GM12891 (cell line): ENCODE measurements at regions not wholly inside any gene's neighbourhood (a gene's known extent, or its start where the extent isn't known, plus 50 kb on each side); places are given as distances from the start of the nearest gene placed in this dataset.

Source experiments
- DNase-seq: peaks from one replicate; pipeline ENCODE4 v3.0.0; 2011; ENCODE audit warnings: low spot score; ENCODE audit not compliant: insufficient read length
- FAIRE-seq: peaks from 2 replicates; lab custom pipeline; 2011; peaks lifted over from hg19 to GRCh38; lab: Jason Lieb, UNC
- PAX5 ChIP-seq: IDR thresholded peaks from 2 replicates; pipeline ENCODE4 v1.6.1; 2011; ENCODE audit warnings: low read length, moderate library complexity, mild to moderate bottlenecking; ENCODE audit not compliant: insufficient read depth, severe bottlenecking
- POLR2A ChIP-seq: IDR thresholded peaks from 2 replicates; pipeline ENCODE4 v1.6.1; 2011; ENCODE audit warnings: low read depth, low read length, control low read depth
- POLR2AphosphoS5 ChIP-seq: IDR thresholded peaks from 2 replicates; pipeline ENCODE4 v1.6.1; 2011; ENCODE audit warnings: low read depth, low read length, control low read depth
- POU2F2 ChIP-seq: IDR thresholded peaks from 2 replicates; pipeline ENCODE4 v1.6.1; 2011; ENCODE audit warnings: low read depth, mild to moderate bottlenecking, control low read depth, low read length, moderate library complexity
- SPI1 ChIP-seq: IDR thresholded peaks from 2 replicates; pipeline ENCODE4 v1.6.1; 2011; ENCODE audit warnings: low read depth, low read length, control low read depth
- TAF1 ChIP-seq: IDR thresholded peaks from 2 replicates; pipeline ENCODE4 v1.6.1; 2011; ENCODE audit warnings: low read depth, low read length, control low read depth

- FAIRE-seq (no peak), DNase-seq (no peak)
- TF ChIP-seq POLR2AphosphoS5 (no peak), POLR2A (no peak), TAF1 (no peak), PAX5 (no peak), SPI1 (no peak), POU2F2 (no peak)
Measured at GRCh38 chr7:152571068-152571467, 104.9 kb downstream of the XRCC2 start.

- no peak for TF ChIP-seq POLR2A
- DNase-seq (no peak), FAIRE-seq (no peak)
Measured at GRCh38 chr7:152568972-152569371, 107.0 kb downstream of the XRCC2 start.

- no peak for TF ChIP-seq TAF1
- no peak for TF ChIP-seq PAX5
- TF ChIP-seq SPI1, result no peak
- no peak for TF ChIP-seq POU2F2
- TF ChIP-seq POLR2AphosphoS5, result no peak
- no peak for TF ChIP-seq POLR2A
- FAIRE-seq, result no peak
Measured at GRCh38 chr7:152565731-152566130, 110.2 kb downstream of the XRCC2 start.

GRCh38 chr7:152564656-152565250, 111.2 kb downstream of the XRCC2 start:
- DNase-seq (no peak), FAIRE-seq (no peak)
- TF ChIP-seq SPI1 (no peak), TAF1 (no peak), PAX5 (no peak), POLR2AphosphoS5 (no peak), POLR2A (no peak), POU2F2 (no peak)

More at GRCh38 chr7:152565731-152566130, 110.2 kb downstream of the XRCC2 start:
- no peak for DNase-seq

- DNase-seq (no peak), FAIRE-seq (no peak)
- TF ChIP-seq POLR2A (no peak), POU2F2 (no peak), SPI1 (no peak), POLR2AphosphoS5 (no peak), TAF1 (no peak), PAX5 (no peak)
Measured at GRCh38 chr7:152556013-152556755, 119.8 kb downstream of the XRCC2 start.

GRCh38 chr7:152553671-152554317, 118.0 kb upstream of the KMT2C start:
- FAIRE-seq (no peak), DNase-seq (no peak)
- TF ChIP-seq POU2F2 (no peak), SPI1 (no peak), PAX5 (no peak), POLR2A (no peak), TAF1 (no peak), POLR2AphosphoS5 (no peak)

GRCh38 chr7:152551304-152552036, 115.7 kb upstream of the KMT2C start:
- FAIRE-seq (no peak), DNase-seq (no peak)
- TF ChIP-seq POU2F2 (no peak), SPI1 (no peak), POLR2AphosphoS5 (no peak), TAF1 (no peak), PAX5 (no peak), POLR2A (no peak)

- FAIRE-seq (no peak), DNase-seq (no peak)
- TF ChIP-seq SPI1 (no peak), PAX5 (no peak), POLR2A (no peak), TAF1 (no peak), POU2F2 (no peak), POLR2AphosphoS5 (no peak)
Measured at GRCh38 chr7:152544971-152545619, 109.3 kb upstream of the KMT2C start.

GRCh38 chr7:152544481-152544927, 108.7 kb upstream of the KMT2C start:
- FAIRE-seq (no peak), DNase-seq (no peak)
- TF ChIP-seq SPI1, result no peak
- no peak for TF ChIP-seq POLR2AphosphoS5
- TF ChIP-seq POU2F2, result no peak
- TF ChIP-seq POLR2A, result no peak
- TF ChIP-seq PAX5, result no peak
- TF ChIP-seq TAF1, result no peak
